GM23248 (cell line): ENCODE measurements at regions not wholly inside any gene's neighbourhood (a gene's known extent, or its start where the extent isn't known, plus 50 kb on each side); places are given as distances from the start of the nearest gene placed in this dataset.

Experiments used
- EZH2 ChIP-seq: fragments of 200-600 bp; sonication (generic); IDR thresholded peaks from 2 replicates; pipeline ENCODE4 v1.6.1; 2018; ENCODE audit warnings: antibody characterized with exemption, mild to moderate bottlenecking; ENCODE audit not compliant: insufficient read depth, poor library complexity, severe bottlenecking
- EZH2phosphoT487 ChIP-seq: fragments of 200-600 bp; sonication (generic); IDR thresholded peaks from 2 replicates; pipeline ENCODE4 v1.6.1; 2018; ENCODE audit warnings: antibody characterized with exemption, moderate library complexity, mild to moderate bottlenecking, low read depth; ENCODE audit not compliant: insufficient read depth

GRCh38 chr1:5568321-5568720 is 423.9 kb downstream of the NPHP4 start:
- TF ChIP-seq EZH2 (no peak), EZH2phosphoT487 (no peak)
